ENCODE measurements at regions not wholly inside any gene's neighbourhood (a gene's known extent, or its start where the extent isn't known, plus 50 kb on each side); places are given as distances from the start of the nearest gene placed in this dataset.

GRCh38 chr13:82438320-82438719 lies 1444.0 kb downstream of the SLITRK1 start:
- TF ChIP-seq CTCF (IDR thresholded peaks at IDR 0.05) (no peak), POLR2A (IDR thresholded peaks at IDR 0.05) (no peak)
